Mucosa of gallbladder (tissue), 1 donor: ENCODE measurements at regions not wholly inside any gene's neighbourhood (a gene's known extent, or its start where the extent isn't known, plus 50 kb on each side); places are given as distances from the start of the nearest gene placed in this dataset.
A peak's percentile ranks its signal among the peaks of the same experiment; 100 is the strongest.

ENCODE experiments used
- DNase-seq: peaks from one replicate; pipeline ENCODE4 v3.0.0-alpha.2; 2020; ENCODE audit warnings: low spot score
- donor health status: DM: no; HTN: no; CAD: no.

- no peak for DNase-seq
Observed at GRCh38 chr7:13035233-13035632, 347.8 kb downstream of the ARL4A start.

GRCh38 chr7:13036256-13036780, 348.9 kb downstream of the ARL4A start:
- no peak for DNase-seq

- DNase-seq, result no peak
Observed at GRCh38 chr7:13037216-13037615, 349.8 kb downstream of the ARL4A start.

GRCh38 chr7:13041368-13041988, 354.0 kb downstream of the ARL4A start:
- no peak for DNase-seq

- DNase-seq, result no peak
Observed at GRCh38 chr7:13042605-13043236, 355.3 kb downstream of the ARL4A start.

- no peak for DNase-seq
Observed at GRCh38 chr7:13044309-13044708, 356.9 kb downstream of the ARL4A start.

GRCh38 chr7:13047061-13047460, 359.6 kb downstream of the ARL4A start:
- DNase-seq, result no peak

- no peak for DNase-seq
Observed at GRCh38 chr7:13049946-13050345, 362.5 kb downstream of the ARL4A start.

GRCh38 chr7:13050703-13051102, 363.3 kb downstream of the ARL4A start:
- DNase-seq, result no peak

- no peak for DNase-seq
Observed at GRCh38 chr7:13055732-13056368, 368.4 kb downstream of the ARL4A start.

- no peak for DNase-seq
Observed at GRCh38 chr7:13057462-13058200, 370.2 kb downstream of the ARL4A start.

- DNase-seq, result no peak
Observed at GRCh38 chr7:13060173-13060572, 372.7 kb downstream of the ARL4A start.

GRCh38 chr7:13061115-13061514, 373.7 kb downstream of the ARL4A start:
- no peak for DNase-seq

GRCh38 chr7:13062631-13063030, 375.2 kb downstream of the ARL4A start:
- no peak for DNase-seq

GRCh38 chr7:13067036-13067435, 379.6 kb downstream of the ARL4A start:
- DNase-seq, result no peak

GRCh38 chr7:13068032-13068431, 380.6 kb downstream of the ARL4A start:
- no peak for DNase-seq

- DNase-seq, result no peak
Observed at GRCh38 chr7:13069841-13070240, 382.4 kb downstream of the ARL4A start.

GRCh38 chr7:13072014-13072413, 384.6 kb downstream of the ARL4A start:
- DNase-seq, result no peak

GRCh38 chr7:13077466-13077865, 390.0 kb downstream of the ARL4A start:
- no peak for DNase-seq

- DNase-seq, result no peak
Observed at GRCh38 chr7:13078105-13078504, 390.7 kb downstream of the ARL4A start.

GRCh38 chr7:13090959-13091358, 403.5 kb downstream of the ARL4A start:
- DNase-seq, result peak; percentile 15

GRCh38 chr7:13091974-13092707, 404.7 kb downstream of the ARL4A start:
- DNase-seq, result no peak
